ENCODE measurements at regions not wholly inside any gene's neighbourhood (a gene's known extent, or its start where the extent isn't known, plus 50 kb on each side); places are given as distances from the start of the nearest gene placed in this dataset.
"Not testable (repeated sequence)": the region's sequence is repeated elsewhere in the genome, so short reads cannot be mapped to it uniquely, and the experiment has no call there.

DNA sequence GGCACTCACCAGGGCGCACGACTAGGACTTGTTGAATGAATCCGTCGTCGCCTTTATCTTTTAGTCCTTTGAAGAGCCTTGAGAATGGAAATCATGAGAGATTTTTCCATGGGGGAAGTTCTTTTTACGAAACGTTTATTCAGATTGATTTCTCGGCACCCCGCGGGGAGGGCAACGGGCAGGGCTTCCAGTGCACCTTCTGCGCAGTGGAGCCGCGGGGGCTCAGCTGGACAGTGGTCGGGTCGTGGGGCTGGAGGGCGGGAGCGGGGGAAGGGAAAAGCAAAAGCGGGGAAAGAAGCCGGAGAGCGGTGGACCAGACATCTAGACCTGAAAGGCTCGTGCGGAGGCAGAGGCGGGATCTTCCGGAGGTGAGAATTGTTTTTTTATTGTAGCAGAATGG, 50.6 kb upstream of the NBPF20 start:
- H3K9me3 ChIP-seq (ENCODE audit: control insufficient read depth, low read length); H3K27me3 ChIP-seq (ENCODE audit: control insufficient read depth, insufficient read depth); H3K4me3 ChIP-seq (ENCODE audit: low read length); intact Hi-C loops (cut with DNase I); H3K4me1 ChIP-seq (ENCODE audit: control insufficient read depth, insufficient read depth, low read length); H3K27ac ChIP-seq (ENCODE audit: low read length): not testable (repeated sequence)
- 2% methylated on average over 25 of the region's 25 CpGs for WGBS
- ATAC-seq (peak in 1 of 2 donors; percentile 65), DNase-seq (peak; percentile 13 to 36 (median 13))

DNA sequence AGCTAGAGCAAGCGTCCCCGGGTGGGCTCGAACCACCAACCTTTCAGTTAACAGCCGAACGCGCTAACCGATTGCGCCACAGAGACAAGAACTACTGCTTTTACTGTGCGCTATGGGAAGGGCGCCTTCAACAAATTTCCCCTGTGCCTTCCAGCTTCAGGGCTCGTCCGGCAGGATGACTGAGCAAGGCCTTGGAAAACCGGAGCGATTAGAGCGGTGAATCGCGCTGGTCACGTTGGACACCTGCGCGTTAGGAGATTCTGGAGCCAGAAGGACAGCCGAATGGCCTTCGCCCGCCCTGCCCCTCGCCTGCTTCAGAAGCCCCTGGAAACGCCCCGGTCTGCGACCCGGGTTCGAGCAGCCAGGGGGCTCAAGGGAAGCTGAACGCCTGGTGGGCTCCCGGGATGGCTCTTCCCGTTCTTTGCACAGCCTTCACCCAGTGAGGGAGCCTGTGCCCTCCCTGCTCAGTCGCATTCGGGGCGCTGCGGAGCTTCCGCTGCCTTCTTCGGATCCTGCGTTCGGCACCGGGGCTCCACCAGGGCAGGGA, 50.0 kb upstream of the NBPF20 start:
- H3K27ac ChIP-seq (ENCODE audit: low read length); intact Hi-C loops (cut with DNase I); H3K4me3 ChIP-seq (ENCODE audit: low read length); H3K9me3 ChIP-seq (ENCODE audit: control insufficient read depth, low read length); H3K4me1 ChIP-seq (ENCODE audit: control insufficient read depth, insufficient read depth, low read length); H3K27me3 ChIP-seq (ENCODE audit: control insufficient read depth, insufficient read depth): not testable (repeated sequence)
- peak in 1 of 3 donors; percentile 25 for DNase-seq
- WGBS, result 7% methylated on average over 41 of the region's 41 CpGs
- ATAC-seq, result peak in 1 of 2 donors; percentile 60

All from right cardiac atrium (tissue), 5 donors.